Naive B cell (primary cell): ENCODE measurements at regions not wholly inside any gene's neighbourhood (a gene's known extent, or its start where the extent isn't known, plus 50 kb on each side); places are given as distances from the start of the nearest gene placed in this dataset.

Source experiments
- ATAC-seq, 2 donors: fragments of 150-1000 bp; cut with Tn5 transposase; 2 replicates each; pipeline ENCODE4 v1.10.0; 2021; ENCODE audit warnings: low read depth in 2 of 2, mild to moderate bottlenecking in 2 of 2, moderate library complexity in 2 of 2
- DNase-seq: peaks from one replicate; pipeline ENCODE4 v3.0.0; 2022
- H3K27ac Mint-ChIP-seq, 6 donors: one replicate each; pipeline ENCODE4 v1.8.0; 2020 to 2022; ENCODE audit warnings: mild to moderate bottlenecking in 6 of 6, mixed read lengths in 6 of 6, moderate library complexity in 5 of 6, inconsistent platforms in 2 of 6
- H3K27me3 Mint-ChIP-seq, 3 donors: one replicate each; pipeline ENCODE4 v1.8.0; 2021 to 2022; ENCODE audit warnings: mixed read lengths in 3 of 3, mild to moderate bottlenecking in 1 of 3
- H3K36me3 Mint-ChIP-seq, 2 donors: one replicate each; pipeline ENCODE4 v1.8.0; 2020 to 2022; ENCODE audit warnings: mixed read lengths in 2 of 2, inconsistent platforms in 1 of 2, mild to moderate bottlenecking in 1 of 2
- H3K4me1 Mint-ChIP-seq, 3 donors: one replicate each; pipeline ENCODE4 v1.8.0; 2020 to 2022; ENCODE audit warnings: mixed read lengths in 3 of 3, inconsistent platforms in 1 of 3, mild to moderate bottlenecking in 1 of 3, moderate library complexity in 1 of 3
- H3K4me3 Mint-ChIP-seq, 8 donors: one replicate each; pipeline ENCODE4 v1.8.0; 2020 to 2022; ENCODE audit warnings: mild to moderate bottlenecking in 8 of 8, mixed read lengths in 8 of 8, moderate library complexity in 8 of 8, inconsistent platforms in 2 of 8
- H3K9me3 Mint-ChIP-seq, 7 donors: one replicate each; pipeline ENCODE4 v1.8.0; 2020 to 2022; ENCODE audit warnings: mixed read lengths in 7 of 7, mild to moderate bottlenecking in 5 of 7, inconsistent platforms in 2 of 7, moderate library complexity in 1 of 7

- DNase-seq (no peak), ATAC-seq (no peak)
- H3K27me3 Mint-ChIP-seq, result peaks cover 0 to 18% (median 0%) of the 10 kb centered on the region in 3 donors
- peaks cover 0 to 4% (median 0%) of the 10 kb centered on the region in 3 donors for H3K4me1 Mint-ChIP-seq
- H3K4me3 Mint-ChIP-seq, result no peak overlapping the region
- no peak overlapping the region for H3K27ac Mint-ChIP-seq
- peaks cover 5 to 11% (median 6%) of the 10 kb centered on the region in 7 donors for H3K9me3 Mint-ChIP-seq
- peaks cover 0 to 6% of the 10 kb centered on the region in 2 donors for H3K36me3 Mint-ChIP-seq
These were observed 50.0 kb upstream of the DOCK9 start for GRCh38 chr13:99027661-99028425.

DNA sequence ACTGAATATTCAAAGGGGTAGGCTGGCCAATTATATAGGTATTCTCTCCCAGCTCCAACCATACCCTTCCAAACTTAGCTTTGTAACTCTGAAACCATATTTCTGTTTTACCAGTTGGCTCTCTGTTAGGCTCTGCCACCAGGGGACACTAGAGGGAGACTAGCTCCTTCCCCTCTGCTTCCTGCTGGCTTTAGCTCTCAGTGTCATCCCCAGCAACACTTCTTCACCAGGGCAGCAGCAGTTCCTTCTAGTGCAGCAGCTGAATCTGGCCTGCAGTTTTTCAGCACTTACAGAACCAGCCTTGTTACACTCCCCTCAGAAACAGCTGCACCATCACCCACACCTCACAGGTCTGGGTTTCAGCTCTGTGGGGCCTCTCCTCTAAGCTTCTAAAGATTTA is 51.0 kb upstream of the DOCK9 start:
- peaks cover 0 to 6% of the 10 kb centered on the region in 2 donors for H3K36me3 Mint-ChIP-seq
- peaks cover 0 to 18% (median 0%) of the 10 kb centered on the region in 3 donors for H3K27me3 Mint-ChIP-seq
- H3K9me3 Mint-ChIP-seq, result peaks cover 5 to 11% (median 6%) of the 10 kb centered on the region in 7 donors
- H3K27ac Mint-ChIP-seq, result no peak overlapping the region
- H3K4me1 Mint-ChIP-seq, result peaks cover 0 to 7% (median 0%) of the 10 kb centered on the region in 3 donors
- DNase-seq (no peak), ATAC-seq (no peak)
- H3K4me3 Mint-ChIP-seq, result no peak overlapping the region

- no peak for ATAC-seq
- Mint-ChIP-seq H3K36me3 (peaks cover 0 to 6% of the 10 kb centered on the region in 2 donors), H3K9me3 (peaks cover 5 to 11% (median 6%) of the 10 kb centered on the region in 7 donors), H3K4me1 (peaks cover 0 to 7% (median 0%) of the 10 kb centered on the region in 3 donors), H3K27ac (no peak overlapping the region), H3K27me3 (peaks cover 0 to 18% (median 0%) of the 10 kb centered on the region in 3 donors), H3K4me3 (no peak overlapping the region)
- DNase-seq, result no peak
These were observed 51.7 kb upstream of the DOCK9 start for GRCh38 chr13:99029576-99029975.

- DNase-seq, result no peak
- H3K27ac Mint-ChIP-seq, result no peak overlapping the region
- H3K36me3 Mint-ChIP-seq, result peaks cover 0 to 6% of the 10 kb centered on the region in 2 donors
- peaks cover 0 to 7% (median 0%) of the 10 kb centered on the region in 3 donors for H3K4me1 Mint-ChIP-seq
- peaks cover 0 to 18% (median 0%) of the 10 kb centered on the region in 3 donors for H3K27me3 Mint-ChIP-seq
- H3K9me3 Mint-ChIP-seq, result peaks cover 6 to 11% (median 6%) of the 10 kb centered on the region in 7 donors
- no peak for ATAC-seq
- H3K4me3 Mint-ChIP-seq, result no peak overlapping the region
These were observed 52.5 kb upstream of the DOCK9 start for GRCh38 chr13:99030326-99030725.

DNA sequence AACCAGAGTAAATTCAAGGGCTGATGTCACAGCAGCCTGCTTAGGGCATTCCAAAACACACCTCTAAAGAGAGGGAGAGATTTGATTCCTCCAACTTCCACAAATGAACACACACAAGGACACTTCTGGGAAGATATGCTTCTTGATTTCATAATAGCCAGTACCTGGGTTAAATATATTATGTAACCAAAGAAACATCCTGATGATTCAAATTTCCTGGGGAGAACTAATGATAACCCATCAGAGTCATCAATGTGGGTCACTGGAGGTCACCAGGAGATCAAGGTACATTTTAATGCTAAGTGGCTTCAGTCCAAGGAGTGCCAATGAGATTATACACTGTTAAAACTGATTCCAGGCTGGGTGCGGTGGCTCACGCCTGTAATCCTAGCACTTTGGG is 54.0 kb upstream of the DOCK9 start:
- peaks cover 0 to 11% of the 10 kb centered on the region in 2 donors for H3K36me3 Mint-ChIP-seq
- ATAC-seq (no peak), DNase-seq (no peak)
- H3K4me3 Mint-ChIP-seq, result no peak overlapping the region
- H3K27me3 Mint-ChIP-seq, result peaks cover 0 to 18% (median 6%) of the 10 kb centered on the region in 3 donors
- H3K4me1 Mint-ChIP-seq, result peaks cover 0 to 7% (median 0%) of the 10 kb centered on the region in 3 donors
- no peak overlapping the region for H3K27ac Mint-ChIP-seq
- peaks cover 6 to 18% (median 9%) of the 10 kb centered on the region in 7 donors for H3K9me3 Mint-ChIP-seq

DNA sequence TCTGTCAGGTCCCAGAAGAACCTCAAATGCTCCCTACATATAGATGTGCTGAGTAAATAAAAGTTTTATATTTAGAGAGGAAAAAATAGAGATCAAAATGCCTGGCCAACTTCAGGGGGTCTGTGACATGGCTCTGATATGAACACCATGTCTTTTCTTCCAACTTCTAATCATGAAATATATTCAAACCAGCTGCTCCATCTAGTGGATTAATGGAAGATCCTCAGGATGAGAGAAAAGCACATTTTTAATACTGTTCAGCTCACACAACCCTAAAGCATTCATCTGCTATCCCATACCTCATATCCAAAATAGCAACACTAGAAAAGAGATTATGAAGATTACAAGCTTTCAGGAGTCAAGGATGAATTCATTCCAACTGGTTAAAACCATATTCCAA is 56.0 kb upstream of the DOCK9 start:
- H3K9me3 Mint-ChIP-seq, result peaks cover 5 to 14% (median 8%) of the 10 kb centered on the region in 7 donors
- peaks cover 0 to 5% of the 10 kb centered on the region in 2 donors for H3K36me3 Mint-ChIP-seq
- no peak for DNase-seq
- peaks cover 0 to 6% (median 0%) of the 10 kb centered on the region in 3 donors for H3K4me1 Mint-ChIP-seq
- no peak overlapping the region for H3K27ac Mint-ChIP-seq
- peaks cover 0 to 18% (median 6%) of the 10 kb centered on the region in 3 donors for H3K27me3 Mint-ChIP-seq
- ATAC-seq, result no peak
- no peak overlapping the region for H3K4me3 Mint-ChIP-seq

DNA sequence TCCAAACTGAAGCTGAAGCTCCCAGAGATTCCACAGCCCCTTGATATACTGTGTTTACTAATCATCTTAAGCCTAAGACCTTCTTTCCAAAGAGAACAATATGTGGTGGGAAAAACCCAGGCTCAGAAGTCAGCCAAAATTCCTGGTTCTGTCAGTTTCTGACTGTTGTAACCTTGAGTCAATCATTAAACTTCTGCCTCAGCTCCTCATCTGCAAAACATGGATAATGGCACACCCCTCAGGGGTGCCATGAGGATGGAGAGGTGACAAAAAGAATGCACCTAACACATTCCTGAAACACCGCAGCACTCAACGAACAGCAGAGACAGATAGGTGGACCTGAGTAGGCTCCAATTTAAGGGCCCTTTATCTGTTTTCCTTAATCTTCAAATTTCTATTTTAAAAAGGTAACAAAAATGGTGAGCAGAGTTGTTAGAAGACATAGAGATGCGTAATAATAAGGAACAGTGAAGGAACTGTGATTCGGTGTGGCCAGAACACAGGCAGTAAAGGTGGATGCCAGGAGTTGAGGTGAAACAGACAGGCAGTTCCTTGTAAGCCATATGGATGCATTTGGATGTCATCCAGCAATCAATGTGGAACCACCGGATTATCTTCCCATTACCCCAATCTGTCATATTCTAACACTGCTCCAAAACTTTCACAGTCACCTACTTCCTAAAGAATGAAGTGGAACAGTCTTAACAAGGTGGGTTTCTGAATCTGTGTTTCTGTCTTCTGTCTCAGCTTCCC is 56.6 kb upstream of the DOCK9 start:
- peak overlapping the region in 1 of 6 donors; percentile 53 for H3K27ac Mint-ChIP-seq
- peaks cover 0 to 6% (median 0%) of the 10 kb centered on the region in 3 donors for H3K4me1 Mint-ChIP-seq
- peaks cover 0 to 11% (median 6%) of the 10 kb centered on the region in 7 donors for H3K9me3 Mint-ChIP-seq
- ATAC-seq, result no peak
- peaks cover 0 to 19% (median 6%) of the 10 kb centered on the region in 3 donors for H3K27me3 Mint-ChIP-seq
- no peak for DNase-seq
- no peak overlapping the region for H3K4me3 Mint-ChIP-seq
- peaks cover 0 to 5% of the 10 kb centered on the region in 2 donors for H3K36me3 Mint-ChIP-seq

GRCh38 chr13:99035715-99036114 is 57.9 kb upstream of the DOCK9 start:
- ATAC-seq, result no peak
- Mint-ChIP-seq H3K27ac (no peak overlapping the region), H3K4me3 (no peak overlapping the region), H3K36me3 (peaks cover 0 to 9% of the 10 kb centered on the region in 2 donors), H3K9me3 (peaks cover 0 to 11% (median 4%) of the 10 kb centered on the region in 7 donors), H3K4me1 (peaks cover 0 to 6% (median 0%) of the 10 kb centered on the region in 3 donors), H3K27me3 (peaks cover 0 to 25% (median 15%) of the 10 kb centered on the region in 3 donors)
- no peak for DNase-seq

DNA sequence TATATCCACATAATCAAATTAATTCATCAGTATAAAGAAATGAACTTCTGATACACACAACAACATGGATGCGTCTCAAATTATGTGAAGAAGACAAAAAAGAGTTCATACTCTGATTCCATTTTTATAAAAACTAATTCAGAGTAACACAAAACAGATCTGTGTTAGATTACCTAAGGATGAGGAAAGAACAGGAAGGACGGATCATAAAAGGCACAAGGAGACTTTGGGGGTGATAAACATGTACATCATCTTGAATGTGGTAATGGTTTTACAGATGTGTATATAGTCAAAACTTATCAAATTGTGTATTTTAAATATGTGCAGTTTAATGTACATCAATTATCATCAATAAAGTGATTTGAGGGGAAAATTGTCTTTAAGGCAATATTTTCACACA is 59.9 kb upstream of the DOCK9 start:
- Mint-ChIP-seq H3K27ac (peak overlapping the region in 1 of 6 donors; percentile 60), H3K36me3 (peaks cover 0 to 9% of the 10 kb centered on the region in 2 donors), H3K4me3 (no peak overlapping the region), H3K9me3 (peaks cover 0 to 11% (median 4%) of the 10 kb centered on the region in 7 donors), H3K4me1 (peaks cover 0 to 6% (median under 1%) of the 10 kb centered on the region in 3 donors), H3K27me3 (peaks cover 16 to 36% (median 33%) of the 10 kb centered on the region in 3 donors)
- no peak for ATAC-seq
- DNase-seq, result no peak

DNA sequence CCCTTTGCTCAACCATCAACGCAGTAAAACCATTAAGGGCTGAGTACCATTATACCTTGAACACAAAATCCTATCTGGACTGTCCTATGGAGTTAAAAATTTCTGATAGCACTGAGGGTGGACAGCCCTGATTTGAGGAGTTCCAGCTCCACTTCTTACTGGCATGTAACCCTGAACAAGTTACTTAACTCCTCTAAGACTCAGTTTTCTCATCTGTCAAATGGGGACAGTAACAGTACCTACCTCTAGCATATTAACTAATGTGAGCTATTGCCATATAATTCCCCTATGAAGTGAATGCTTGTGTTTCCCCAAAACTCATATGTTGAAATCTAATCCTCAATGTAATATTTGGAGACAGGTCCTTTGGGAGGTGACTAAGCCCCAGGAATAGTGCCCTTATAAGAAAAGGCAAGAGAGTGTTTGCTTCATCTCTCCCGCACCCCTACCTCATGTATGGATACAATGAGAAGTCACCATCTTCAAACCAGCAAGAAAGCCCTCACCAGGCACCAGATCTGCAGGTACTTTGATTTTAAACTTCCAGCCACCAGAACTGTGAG is 61.9 kb upstream of the DOCK9 start:
- no peak overlapping the region for H3K4me3 Mint-ChIP-seq
- peaks cover 0 to 11% (median 4%) of the 10 kb centered on the region in 7 donors for H3K9me3 Mint-ChIP-seq
- H3K27ac Mint-ChIP-seq, result no peak overlapping the region
- H3K4me1 Mint-ChIP-seq, result peaks cover 5 to 12% (median 6%) of the 10 kb centered on the region in 3 donors
- ATAC-seq (no peak), DNase-seq (no peak)
- peaks cover 35 to 52% (median 49%) of the 10 kb centered on the region in 3 donors for H3K27me3 Mint-ChIP-seq
- H3K36me3 Mint-ChIP-seq, result peaks cover 0 to 9% of the 10 kb centered on the region in 2 donors

DNA sequence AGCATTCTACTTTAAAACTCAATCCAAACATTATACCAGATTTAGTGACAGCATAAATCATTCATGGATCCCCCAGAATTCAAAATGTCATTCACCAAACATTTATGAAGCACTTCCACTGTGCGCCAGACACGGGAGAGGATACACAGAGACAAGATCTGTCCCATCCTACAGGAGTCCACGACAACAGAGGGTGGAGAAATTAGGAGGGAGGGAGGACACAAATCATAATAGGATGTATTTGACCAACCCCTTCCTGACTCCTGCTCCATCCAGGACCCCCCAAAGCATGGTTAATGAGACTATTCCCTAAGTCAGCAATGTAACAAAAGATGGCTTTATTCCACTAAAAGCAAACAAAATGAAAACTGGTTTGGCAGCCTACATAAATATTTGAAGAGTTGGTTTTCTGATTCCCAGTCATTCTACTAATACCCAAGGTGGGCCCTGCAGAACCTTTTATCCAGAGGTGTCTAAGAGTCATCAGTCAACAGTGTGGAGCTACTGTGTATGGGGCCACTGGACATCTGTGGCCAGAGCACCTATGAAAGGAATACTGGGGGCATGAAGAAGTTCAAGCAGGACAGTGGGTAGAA is 62.8 kb upstream of the DOCK9 start:
- no peak for DNase-seq
- Mint-ChIP-seq H3K4me3 (no peak overlapping the region), H3K4me1 (peaks cover 11 to 13% (median 12%) of the 10 kb centered on the region in 3 donors), H3K9me3 (peaks cover 0 to 5% (median 2%) of the 10 kb centered on the region in 7 donors), H3K36me3 (peaks cover 0 to 9% of the 10 kb centered on the region in 2 donors), H3K27me3 (peaks cover 42 to 59% (median 49%) of the 10 kb centered on the region in 3 donors), H3K27ac (no peak overlapping the region)
- no peak for ATAC-seq

GRCh38 chr13:99041337-99041736 is 63.5 kb upstream of the DOCK9 start:
- H3K27me3 Mint-ChIP-seq, result peaks cover 42 to 56% (median 53%) of the 10 kb centered on the region in 3 donors

DNA sequence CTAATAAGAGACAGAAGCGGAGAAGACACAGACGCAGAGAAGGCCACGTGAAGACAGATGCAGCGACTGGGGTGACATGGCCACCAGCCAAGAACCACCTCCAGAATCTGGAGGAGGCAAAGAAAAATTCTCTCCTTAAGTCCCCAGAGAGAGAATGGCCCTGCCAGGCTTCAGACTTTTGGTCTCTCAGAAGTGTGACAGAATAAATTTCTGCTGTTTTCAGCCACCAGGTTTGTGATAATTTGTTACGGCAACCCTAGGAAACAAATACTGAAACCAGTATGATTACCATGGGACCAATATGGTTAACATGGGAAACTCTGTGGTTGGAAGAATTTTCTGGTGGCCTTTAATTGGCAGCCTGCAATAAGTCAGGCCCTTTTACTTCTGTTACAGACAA is 63.9 kb upstream of the DOCK9 start:
- Mint-ChIP-seq H3K4me1 (peaks cover 20 to 24% (median 24%) of the 10 kb centered on the region in 3 donors), H3K27ac (no peak overlapping the region)

More at GRCh38 chr13:99041337-99041736, 63.5 kb upstream of the DOCK9 start:
- DNase-seq (no peak), ATAC-seq (no peak)
- H3K4me3 Mint-ChIP-seq, result no peak overlapping the region
- H3K27ac Mint-ChIP-seq, result no peak overlapping the region
- H3K4me1 Mint-ChIP-seq, result peaks cover 16 to 20% (median 19%) of the 10 kb centered on the region in 3 donors
- H3K36me3 Mint-ChIP-seq, result peaks cover 0 to 5% of the 10 kb centered on the region in 2 donors
- no peaks in the 10 kb centered on the region for H3K9me3 Mint-ChIP-seq

More for the DNA sequence above, 63.9 kb upstream of the DOCK9 start:
- H3K4me3 Mint-ChIP-seq, result no peak overlapping the region
- DNase-seq (no peak), ATAC-seq (no peak)
- peaks cover 42 to 61% (median 58%) of the 10 kb centered on the region in 3 donors for H3K27me3 Mint-ChIP-seq
- H3K9me3 Mint-ChIP-seq, result no peaks in the 10 kb centered on the region
- peaks cover 0 to 5% of the 10 kb centered on the region in 2 donors for H3K36me3 Mint-ChIP-seq
